ENCODE measurements at regions not wholly inside any gene's neighbourhood (a gene's known extent, or its start where the extent isn't known, plus 50 kb on each side); places are given as distances from the start of the nearest gene placed in this dataset.

DNA sequence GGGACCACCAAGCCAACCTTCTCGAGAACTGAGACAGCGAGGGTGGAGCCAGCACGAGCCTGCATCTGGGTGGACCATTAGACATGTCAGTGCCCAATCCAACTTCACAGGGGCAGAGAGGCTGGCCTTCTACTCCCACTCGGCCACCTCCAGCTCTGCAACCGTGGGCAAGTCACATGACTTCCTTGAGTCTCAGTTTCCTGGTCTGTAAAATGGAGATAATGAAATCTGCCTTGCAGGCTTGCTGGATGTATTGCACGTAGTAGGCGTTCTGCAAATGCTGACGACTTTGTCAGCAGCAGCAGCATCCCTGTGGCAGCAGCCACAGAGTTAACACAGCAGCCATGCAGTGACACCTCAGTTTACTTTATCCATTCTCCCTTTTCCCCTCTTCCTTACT, 208.9 kb downstream of the GLI2 start:
- DNase-seq (no peak), ATAC-seq (no peak)
- Histone ChIP-seq H3K4me1 (peaks cover 13% of the 10 kb centered on the region), H3K27me3 (no peaks in the 10 kb centered on the region), H3K36me3 (replicated peaks in 1 of 2; ENCODE audit: insufficient read depth in 1 of 2, low read depth in 2 of 2) (no peaks in the 10 kb centered on the region), H3K4me3 (no peak overlapping the region), H3K9me3 (no peaks in the 10 kb centered on the region), H3K27ac (no peak overlapping the region)
- TF ChIP-seq POLR2A (IDR thresholded peaks at IDR 0.05), result no peak
- TF ChIP-seq, protein P1, sequence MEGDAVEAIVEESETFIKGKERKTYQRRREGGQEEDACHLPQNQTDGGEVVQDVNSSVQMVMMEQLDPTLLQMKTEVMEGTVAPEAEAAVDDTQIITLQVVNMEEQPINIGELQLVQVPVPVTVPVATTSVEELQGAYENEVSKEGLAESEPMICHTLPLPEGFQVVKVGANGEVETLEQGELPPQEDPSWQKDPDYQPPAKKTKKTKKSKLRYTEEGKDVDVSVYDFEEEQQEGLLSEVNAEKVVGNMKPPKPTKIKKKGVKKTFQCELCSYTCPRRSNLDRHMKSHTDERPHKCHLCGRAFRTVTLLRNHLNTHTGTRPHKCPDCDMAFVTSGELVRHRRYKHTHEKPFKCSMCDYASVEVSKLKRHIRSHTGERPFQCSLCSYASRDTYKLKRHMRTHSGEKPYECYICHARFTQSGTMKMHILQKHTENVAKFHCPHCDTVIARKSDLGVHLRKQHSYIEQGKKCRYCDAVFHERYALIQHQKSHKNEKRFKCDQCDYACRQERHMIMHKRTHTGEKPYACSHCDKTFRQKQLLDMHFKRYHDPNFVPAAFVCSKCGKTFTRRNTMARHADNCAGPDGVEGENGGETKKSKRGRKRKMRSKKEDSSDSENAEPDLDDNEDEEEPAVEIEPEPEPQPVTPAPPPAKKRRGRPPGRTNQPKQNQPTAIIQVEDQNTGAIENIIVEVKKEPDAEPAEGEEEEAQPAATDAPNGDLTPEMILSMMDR (IDR thresholded peaks at IDR 0.05), result no peak
- intact Hi-C loops (cut with DNase I), result no loop called here
- 78 to 83% methylated on average over 3 to 8 of the region's 8 CpGs for WGBS, 2 donors

DNA sequence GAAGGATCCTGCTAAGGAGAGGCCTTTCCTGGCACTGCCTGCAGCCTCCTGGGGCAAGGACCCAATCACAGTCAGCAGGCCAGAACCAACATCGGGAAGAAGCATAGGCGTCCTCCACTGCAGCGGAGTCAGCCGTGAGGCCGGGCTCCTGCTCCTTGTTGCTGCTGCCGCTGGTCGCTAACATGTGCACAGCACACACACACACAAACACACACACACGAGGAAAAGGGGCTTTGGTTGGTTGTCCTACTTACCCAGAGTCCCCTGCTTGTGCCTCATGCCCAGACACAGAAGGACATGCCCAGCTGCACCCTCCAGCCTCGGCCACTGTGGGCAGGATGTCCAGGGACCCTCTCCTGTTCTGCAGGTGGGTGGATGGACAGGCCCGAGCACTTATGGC, 209.4 kb downstream of the GLI2 start:
- DNase-seq, result no peak
- Histone ChIP-seq H3K27me3 (no peaks in the 10 kb centered on the region), H3K4me1 (peaks cover 16% of the 10 kb centered on the region), H3K36me3 (replicated peaks in 1 of 2; ENCODE audit: insufficient read depth in 1 of 2, low read depth in 2 of 2) (no peaks in the 10 kb centered on the region), H3K27ac (no peak overlapping the region), H3K9me3 (no peaks in the 10 kb centered on the region), H3K4me3 (no peak overlapping the region)
- ATAC-seq, result no peak
- no peak for TF ChIP-seq POLR2A (IDR thresholded peaks at IDR 0.05)
- TF ChIP-seq, protein P1 (IDR thresholded peaks at IDR 0.05), result no peak
- intact Hi-C loops (cut with DNase I), result no loop called here
- 82% methylated on average over 9 to 10 of the region's 10 CpGs for WGBS, 2 donors

DNA sequence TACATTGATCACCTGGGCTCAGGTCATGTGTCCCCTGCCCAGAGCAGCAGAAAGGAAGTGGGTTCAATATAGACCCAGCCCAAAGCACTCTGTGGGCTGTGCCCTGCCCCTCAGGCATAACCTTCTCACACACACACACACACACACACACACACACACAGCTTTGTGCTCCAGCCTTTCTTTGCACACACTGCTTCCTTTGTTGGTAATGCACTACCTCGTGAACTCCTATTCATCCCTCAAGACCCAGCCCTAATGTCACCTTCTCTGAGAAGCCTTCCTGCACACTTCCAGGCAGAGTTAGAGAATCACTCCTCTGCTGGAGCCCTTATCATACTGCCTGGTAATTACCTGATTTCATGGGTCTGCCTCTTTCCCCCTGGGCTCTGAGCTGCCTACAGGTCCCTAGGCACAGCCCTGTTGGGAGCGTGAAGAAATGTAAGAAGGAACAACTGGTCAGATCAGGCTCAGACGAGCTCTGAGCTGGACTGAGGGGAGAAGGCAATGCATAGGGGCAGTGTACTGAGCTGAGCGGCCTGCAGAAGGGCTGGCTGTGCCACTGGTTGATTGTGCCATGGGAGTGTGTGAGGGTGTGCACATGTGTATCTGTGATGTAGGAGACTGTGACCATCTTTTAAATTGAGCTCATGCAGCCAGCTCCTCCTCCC, 210.3 kb downstream of the GLI2 start:
- no peaks in the 10 kb centered on the region for H3K27me3 ChIP-seq
- no peak for ATAC-seq
- no peak overlapping the region for H3K4me3 ChIP-seq
- intact Hi-C loops (cut with DNase I), result no loop called here
- no peaks in the 10 kb centered on the region for H3K9me3 ChIP-seq
- no peak for DNase-seq
- no peak overlapping the region for H3K27ac ChIP-seq
- TF ChIP-seq, protein P1 (IDR thresholded peaks at IDR 0.05), result no peak
- no peak for TF ChIP-seq POLR2A (IDR thresholded peaks at IDR 0.05)
- WGBS, 2 donors, result 86 to 100% methylated on average over 4 of the region's 4 CpGs
- peaks cover 16% of the 10 kb centered on the region for H3K4me1 ChIP-seq
- no peaks in the 10 kb centered on the region for H3K36me3 ChIP-seq (replicated peaks in 1 of 2; ENCODE audit: insufficient read depth in 1 of 2, low read depth in 2 of 2)

DNA sequence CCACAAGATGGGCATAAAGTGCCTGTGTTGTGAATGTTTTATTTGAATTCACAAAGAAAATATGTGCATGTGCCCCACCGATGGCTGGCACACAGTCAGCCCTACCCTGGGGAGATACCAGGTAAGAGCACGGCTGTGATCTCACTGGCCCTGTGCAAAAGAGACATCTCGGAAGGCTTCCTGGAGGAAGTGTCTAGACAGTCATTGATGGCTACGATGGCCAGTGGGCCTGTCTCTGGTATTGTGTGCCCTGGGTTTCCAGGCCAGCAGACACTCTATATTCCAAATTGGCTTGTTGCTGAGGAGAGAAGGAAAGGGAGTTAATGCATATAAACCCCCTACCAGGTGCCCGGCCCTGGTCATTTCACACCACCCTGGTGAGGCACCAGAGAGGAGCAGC, 211.7 kb downstream of the GLI2 start:
- no peaks in the 10 kb centered on the region for H3K9me3 ChIP-seq
- no peak overlapping the region for H3K4me3 ChIP-seq
- 87 to 94% methylated on average over 5 of the region's 5 CpGs for WGBS, 2 donors
- no peaks in the 10 kb centered on the region for H3K36me3 ChIP-seq (replicated peaks in 1 of 2; ENCODE audit: insufficient read depth in 1 of 2, low read depth in 2 of 2)
- ATAC-seq (no peak), DNase-seq (no peak)
- no peaks in the 10 kb centered on the region for H3K27me3 ChIP-seq
- TF ChIP-seq, protein P1 (IDR thresholded peaks at IDR 0.05), result no peak
- no peak for TF ChIP-seq POLR2A (IDR thresholded peaks at IDR 0.05)
- no peak overlapping the region for H3K27ac ChIP-seq
- peaks cover 16% of the 10 kb centered on the region for H3K4me1 ChIP-seq
- intact Hi-C loops (cut with DNase I), result no loop called here

DNA sequence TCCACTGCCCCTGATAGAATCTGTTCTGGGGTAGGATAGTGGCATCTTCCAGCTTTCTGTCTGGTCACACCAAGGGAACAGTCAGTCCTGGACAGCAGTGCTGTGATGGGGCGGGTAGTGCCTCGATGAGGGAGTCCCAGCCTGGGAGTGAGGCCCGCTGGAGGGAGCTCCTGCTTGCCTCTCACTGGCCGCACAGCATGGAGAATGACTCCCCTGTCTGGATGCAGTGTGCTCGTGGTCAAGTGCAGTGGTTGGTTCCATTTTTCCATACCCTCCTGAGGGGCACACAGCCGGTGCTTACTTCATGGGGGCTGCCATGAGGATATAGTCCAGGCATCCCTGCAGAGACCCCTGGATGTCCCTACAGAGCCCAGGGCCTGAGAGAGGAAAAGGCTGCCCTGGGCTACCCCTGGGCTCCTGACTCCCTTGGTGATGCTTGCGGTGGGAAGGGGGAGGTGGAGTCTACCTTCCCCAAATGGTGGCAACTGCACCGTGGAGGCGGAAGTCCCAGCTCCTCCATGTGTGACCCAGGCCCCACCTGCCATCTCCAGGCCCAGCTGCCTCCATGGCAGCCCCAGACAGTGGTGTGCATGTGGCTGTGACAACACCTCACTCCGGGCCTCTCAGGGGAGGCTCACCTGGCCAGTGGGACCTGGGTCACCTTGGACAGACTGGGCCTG, 212.5 kb downstream of the GLI2 start:
- intact Hi-C loops (cut with DNase I), result no loop called here
- Histone ChIP-seq H3K4me1 (peaks cover 16% of the 10 kb centered on the region), H3K36me3 (replicated peaks in 1 of 2; ENCODE audit: insufficient read depth in 1 of 2, low read depth in 2 of 2) (no peaks in the 10 kb centered on the region), H3K9me3 (no peaks in the 10 kb centered on the region), H3K4me3 (no peak overlapping the region), H3K27ac (no peak overlapping the region), H3K27me3 (no peaks in the 10 kb centered on the region)
- ATAC-seq, result no peak
- TF ChIP-seq POLR2A (IDR thresholded peaks at IDR 0.05), result no peak
- TF ChIP-seq, protein P1 (IDR thresholded peaks at IDR 0.05), result no peak
- 84 to 94% methylated on average over 5 to 10 of the region's 10 CpGs for WGBS, 2 donors
- DNase-seq, result no peak
